ENCODE measurements at regions not wholly inside any gene's neighbourhood (a gene's known extent, or its start where the extent isn't known, plus 50 kb on each side); places are given as distances from the start of the nearest gene placed in this dataset.

- TF ChIP-seq POLR2A (IDR thresholded peaks at IDR 0.05; ENCODE audit: low read depth, low read length): no peak
- TF ChIP-seq POLR2AphosphoS5 (IDR thresholded peaks at IDR 0.05; ENCODE audit: low read depth, low read length): no peak
- TF ChIP-seq TAF1 (IDR thresholded peaks at IDR 0.05; ENCODE audit: low read depth, low read length): no peak
- TF ChIP-seq SPI1 (IDR thresholded peaks at IDR 0.05; ENCODE audit: low read depth, low read length): no peak
- no peak for TF ChIP-seq PAX5 (IDR thresholded peaks at IDR 0.05; ENCODE audit: insufficient read depth, low read length, severe bottlenecking)
These were observed 65.8 kb downstream of the C5orf15 start for GRCh38 chr5:133902511-133903118.
